Endothelial cell (in vitro differentiated cells): ENCODE measurements at regions not wholly inside any gene's neighbourhood (a gene's known extent, or its start where the extent isn't known, plus 50 kb on each side); places are given as distances from the start of the nearest gene placed in this dataset.

Experiments used
- DNase-seq: peaks from one replicate; pipeline ENCODE4 v3.0.0; 2021; ENCODE audit warnings: low spot score
- H3K27ac Mint-ChIP-seq: one replicate; pipeline ENCODE4 v1.8.0; 2021; ENCODE audit warnings: mixed read lengths, inconsistent platforms; ENCODE audit not compliant: unreplicated experiment
- H3K27me3 Mint-ChIP-seq: one replicate; pipeline ENCODE4 v1.8.0; 2021; ENCODE audit warnings: mild to moderate bottlenecking, moderate library complexity, mixed read lengths, inconsistent platforms; ENCODE audit not compliant: unreplicated experiment
- H3K36me3 Mint-ChIP-seq: one replicate; pipeline ENCODE4 v1.8.0; 2021; ENCODE audit warnings: mild to moderate bottlenecking, low read depth, mixed read lengths, inconsistent platforms; ENCODE audit not compliant: unreplicated experiment
- H3K4me1 Mint-ChIP-seq: one replicate; pipeline ENCODE4 v1.8.0; 2021; ENCODE audit warnings: mild to moderate bottlenecking, mixed read lengths, inconsistent platforms; ENCODE audit not compliant: unreplicated experiment
- H3K4me3 Mint-ChIP-seq: one replicate; pipeline ENCODE4 v1.8.0; 2021; ENCODE audit warnings: mild to moderate bottlenecking, mixed read lengths, inconsistent platforms; ENCODE audit not compliant: unreplicated experiment
- H3K9me3 Mint-ChIP-seq: one replicate; pipeline ENCODE4 v1.8.0; 2021; ENCODE audit warnings: mixed read lengths, inconsistent platforms; ENCODE audit not compliant: unreplicated experiment
- TF ChIP-seq, protein P1 (sequence below): fragments of 200-600 bp; sonication (generic); IDR thresholded peaks from one replicate; pipeline ENCODE4 v1.5.0; 2021; ENCODE audit warnings: antibody characterized with exemption; ENCODE audit not compliant: unreplicated experiment

DNA sequence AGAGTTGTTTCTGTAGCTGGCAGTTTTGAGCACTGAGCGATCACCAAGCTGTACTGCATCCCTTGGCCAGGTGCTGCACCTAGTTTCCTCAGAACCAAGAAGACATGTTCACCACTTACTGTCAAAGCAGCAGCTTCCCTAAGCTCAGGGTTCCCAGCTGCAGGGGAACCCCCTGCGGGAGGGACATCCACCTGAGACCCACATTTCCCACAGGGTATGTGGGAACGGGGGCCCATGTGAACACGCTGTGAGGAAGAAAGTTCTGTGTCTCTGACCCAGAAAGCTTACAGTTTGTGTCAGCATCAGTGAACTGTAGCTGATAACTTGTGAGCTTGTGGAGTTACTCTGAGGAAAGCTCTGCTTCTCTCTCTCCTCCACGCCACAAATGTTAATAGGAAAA, 436.8 kb upstream of the IGFBP3 start:
- TF ChIP-seq, protein P1, sequence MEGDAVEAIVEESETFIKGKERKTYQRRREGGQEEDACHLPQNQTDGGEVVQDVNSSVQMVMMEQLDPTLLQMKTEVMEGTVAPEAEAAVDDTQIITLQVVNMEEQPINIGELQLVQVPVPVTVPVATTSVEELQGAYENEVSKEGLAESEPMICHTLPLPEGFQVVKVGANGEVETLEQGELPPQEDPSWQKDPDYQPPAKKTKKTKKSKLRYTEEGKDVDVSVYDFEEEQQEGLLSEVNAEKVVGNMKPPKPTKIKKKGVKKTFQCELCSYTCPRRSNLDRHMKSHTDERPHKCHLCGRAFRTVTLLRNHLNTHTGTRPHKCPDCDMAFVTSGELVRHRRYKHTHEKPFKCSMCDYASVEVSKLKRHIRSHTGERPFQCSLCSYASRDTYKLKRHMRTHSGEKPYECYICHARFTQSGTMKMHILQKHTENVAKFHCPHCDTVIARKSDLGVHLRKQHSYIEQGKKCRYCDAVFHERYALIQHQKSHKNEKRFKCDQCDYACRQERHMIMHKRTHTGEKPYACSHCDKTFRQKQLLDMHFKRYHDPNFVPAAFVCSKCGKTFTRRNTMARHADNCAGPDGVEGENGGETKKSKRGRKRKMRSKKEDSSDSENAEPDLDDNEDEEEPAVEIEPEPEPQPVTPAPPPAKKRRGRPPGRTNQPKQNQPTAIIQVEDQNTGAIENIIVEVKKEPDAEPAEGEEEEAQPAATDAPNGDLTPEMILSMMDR: no peak
- no peak overlapping the region for H3K27ac Mint-ChIP-seq
- peaks cover 4% of the 10 kb centered on the region for H3K27me3 Mint-ChIP-seq
- no peaks in the 10 kb centered on the region for H3K9me3 Mint-ChIP-seq
- H3K36me3 Mint-ChIP-seq: no peaks in the 10 kb centered on the region
- no peak for DNase-seq
- H3K4me3 Mint-ChIP-seq: no peak overlapping the region
- H3K4me1 Mint-ChIP-seq: peaks cover 2% of the 10 kb centered on the region

DNA sequence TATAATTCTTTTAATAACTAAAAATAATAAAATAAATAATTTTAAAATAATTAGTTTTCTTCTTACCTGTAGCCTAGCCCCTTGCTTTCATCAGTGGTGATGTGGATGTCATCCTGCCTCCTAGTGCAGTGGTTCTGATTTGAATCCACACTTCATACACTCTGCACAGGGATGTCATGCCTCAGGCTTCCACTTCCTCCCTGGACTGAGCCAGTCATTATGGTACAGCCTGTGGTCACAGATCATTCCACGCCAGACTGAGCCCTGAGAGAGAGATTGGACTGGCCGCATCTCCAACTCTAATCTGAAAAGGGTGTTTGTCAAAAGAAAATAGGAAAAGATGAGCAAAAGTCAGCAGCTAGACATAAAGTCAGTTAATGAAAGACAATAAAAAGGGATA, 436.2 kb upstream of the IGFBP3 start:
- no peak for DNase-seq
- TF ChIP-seq, protein P1: no peak
- Mint-ChIP-seq H3K4me1 (peaks cover 2% of the 10 kb centered on the region), H3K27ac (no peak overlapping the region), H3K9me3 (no peaks in the 10 kb centered on the region), H3K36me3 (no peaks in the 10 kb centered on the region), H3K27me3 (peaks cover 4% of the 10 kb centered on the region), H3K4me3 (no peak overlapping the region)

DNA sequence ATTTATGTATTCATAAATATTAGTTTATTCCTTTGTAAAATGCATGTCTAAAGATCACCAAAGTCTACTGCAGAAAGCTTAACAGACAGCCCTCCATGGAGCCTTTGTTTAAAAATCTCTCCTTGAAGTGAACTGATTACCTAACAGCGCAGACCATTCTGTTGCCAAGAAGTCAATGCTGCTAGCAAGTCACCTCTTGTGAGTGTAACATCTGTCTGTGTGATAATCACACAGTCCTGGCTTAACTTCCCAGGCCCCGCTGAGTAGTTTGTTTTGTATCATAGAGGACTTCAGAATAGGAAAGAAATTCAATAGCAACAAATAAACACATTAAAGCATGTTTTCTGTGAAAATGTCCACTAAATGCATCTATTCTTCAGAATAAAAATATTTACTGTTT, 435.3 kb upstream of the IGFBP3 start:
- peaks cover 4% of the 10 kb centered on the region for H3K27me3 Mint-ChIP-seq
- H3K9me3 Mint-ChIP-seq: no peaks in the 10 kb centered on the region
- DNase-seq: no peak
- peaks cover 5% of the 10 kb centered on the region for H3K4me1 Mint-ChIP-seq
- TF ChIP-seq, protein P1: no peak
- no peaks in the 10 kb centered on the region for H3K36me3 Mint-ChIP-seq
- H3K4me3 Mint-ChIP-seq: no peak overlapping the region
- no peak overlapping the region for H3K27ac Mint-ChIP-seq

DNA sequence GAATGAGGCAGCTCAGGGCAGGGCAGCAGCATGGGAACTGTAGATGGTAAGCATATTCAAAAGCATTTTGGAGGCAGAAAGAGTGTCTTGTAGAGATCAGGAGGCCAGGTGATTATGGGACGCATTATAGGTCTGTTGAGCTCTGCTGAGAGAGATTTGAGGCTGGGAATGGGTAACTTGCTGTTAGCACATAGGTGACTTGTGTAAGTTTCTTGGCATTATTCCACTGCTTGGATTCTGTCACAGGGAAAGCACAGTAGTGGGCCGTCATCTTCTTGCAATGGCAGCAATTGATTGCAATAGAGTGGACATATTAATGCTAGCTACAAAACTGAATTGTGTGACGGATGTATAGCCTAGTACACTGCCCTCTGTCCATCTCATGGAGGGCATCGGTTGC, 434.3 kb upstream of the IGFBP3 start:
- no peak overlapping the region for H3K27ac Mint-ChIP-seq
- H3K9me3 Mint-ChIP-seq: no peaks in the 10 kb centered on the region
- no peak overlapping the region for H3K4me3 Mint-ChIP-seq
- TF ChIP-seq, protein P1: no peak
- peaks cover 8% of the 10 kb centered on the region for H3K4me1 Mint-ChIP-seq
- H3K27me3 Mint-ChIP-seq: peaks cover 4% of the 10 kb centered on the region
- H3K36me3 Mint-ChIP-seq: peaks cover 3% of the 10 kb centered on the region
- no peak for DNase-seq

DNA sequence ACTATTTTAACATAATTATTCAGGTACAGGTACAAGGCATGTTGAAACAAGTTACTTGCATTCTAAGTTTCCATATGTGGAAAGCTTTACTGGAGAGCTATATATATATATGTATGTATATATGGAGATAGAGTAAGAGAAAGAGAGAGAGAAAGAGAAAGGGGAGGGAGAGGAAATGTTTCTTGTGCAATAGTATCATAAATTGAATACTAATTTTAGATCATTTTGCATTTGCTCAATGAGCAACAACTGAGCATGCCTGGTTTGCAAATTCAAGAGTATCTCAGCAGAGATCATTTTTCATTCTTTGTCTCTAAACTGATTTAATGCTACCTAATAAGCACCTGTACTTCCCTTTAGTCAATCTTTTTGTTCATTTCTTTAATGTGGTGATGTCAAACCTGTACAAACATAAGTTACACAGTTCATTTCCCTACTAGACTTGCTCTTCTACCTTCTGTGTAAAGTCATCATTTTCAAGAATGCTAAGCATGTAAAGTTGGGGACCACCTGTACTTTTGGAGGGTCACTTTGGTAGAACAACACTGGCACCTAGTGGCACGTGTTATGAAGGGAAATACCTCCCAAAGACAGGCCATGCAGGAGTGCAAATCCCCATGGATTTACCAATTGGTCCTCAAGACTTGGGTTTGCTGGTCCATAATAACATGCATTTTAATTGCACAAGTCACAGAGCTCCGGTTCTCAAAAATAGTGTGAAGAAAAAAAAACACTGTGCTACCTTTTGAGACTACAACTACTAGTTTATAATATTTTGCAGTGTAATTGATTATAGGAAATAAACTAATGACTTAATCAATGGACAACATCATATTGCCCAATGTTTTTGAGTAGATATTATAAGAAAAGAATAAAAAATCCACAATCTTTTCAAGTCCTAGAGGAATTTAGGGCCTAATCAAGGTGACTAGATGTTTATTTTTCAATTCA, 431.2 kb upstream of the IGFBP3 start:
- no peaks in the 10 kb centered on the region for H3K9me3 Mint-ChIP-seq
- DNase-seq: peak; percentile 65
- TF ChIP-seq, protein P1: peak; percentile 66
- H3K27me3 Mint-ChIP-seq: peaks cover 4% of the 10 kb centered on the region
- H3K4me3 Mint-ChIP-seq: no peak overlapping the region
- peaks cover 3% of the 10 kb centered on the region for H3K36me3 Mint-ChIP-seq
- peaks cover 8% of the 10 kb centered on the region for H3K4me1 Mint-ChIP-seq
- H3K27ac Mint-ChIP-seq: no peak overlapping the region
